Cerebellar cortex (tissue), 1 donor: ENCODE measurements at regions not wholly inside any gene's neighbourhood (a gene's known extent, or its start where the extent isn't known, plus 50 kb on each side); places are given as distances from the start of the nearest gene placed in this dataset.
"Not testable (repeated sequence)": the region's sequence is repeated elsewhere in the genome, so short reads cannot be mapped to it uniquely, and the experiment has no call there.

Source experiments
- DNase-seq: peaks from one replicate; pipeline ENCODE4 v3.0.0-alpha.2; 2015; ENCODE audit warnings: low spot score

GRCh38 chr18:51248685-51249084, 51.2 kb upstream of the MEX3C start:
- DNase-seq, result no peak

GRCh38 chr18:51250006-51250405, 52.5 kb upstream of the MEX3C start:
- no peak for DNase-seq

- DNase-seq, result no peak
Measured at GRCh38 chr18:51250458-51251024, 53.1 kb upstream of the MEX3C start.

- no peak for DNase-seq
Measured at GRCh38 chr18:51251625-51252024, 54.1 kb upstream of the MEX3C start.

DNA sequence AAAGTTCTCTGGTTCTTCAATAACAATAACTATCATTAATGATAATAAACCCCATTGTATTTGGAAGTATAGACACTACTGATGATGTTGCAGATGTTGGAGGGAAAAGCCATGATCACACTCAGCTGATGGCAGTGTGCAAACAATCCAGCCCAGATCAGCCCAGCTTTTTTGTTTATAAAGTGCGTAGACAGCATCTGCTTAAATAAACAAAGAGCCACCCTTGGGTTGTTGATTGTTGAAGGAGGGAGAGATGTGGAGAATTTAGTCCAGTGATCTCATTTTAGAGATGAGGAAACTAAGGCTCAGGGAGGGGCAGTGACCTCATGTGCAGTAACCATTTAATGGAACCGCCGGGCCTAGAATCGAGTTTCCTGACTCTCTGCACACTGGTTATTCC, 56.0 kb upstream of the MEX3C start:
- no peak for DNase-seq

GRCh38 chr18:51255693-51256092, 58.2 kb upstream of the MEX3C start:
- no peak for DNase-seq

GRCh38 chr18:51257150-51257549, 59.7 kb upstream of the MEX3C start:
- DNase-seq, result no peak

DNA sequence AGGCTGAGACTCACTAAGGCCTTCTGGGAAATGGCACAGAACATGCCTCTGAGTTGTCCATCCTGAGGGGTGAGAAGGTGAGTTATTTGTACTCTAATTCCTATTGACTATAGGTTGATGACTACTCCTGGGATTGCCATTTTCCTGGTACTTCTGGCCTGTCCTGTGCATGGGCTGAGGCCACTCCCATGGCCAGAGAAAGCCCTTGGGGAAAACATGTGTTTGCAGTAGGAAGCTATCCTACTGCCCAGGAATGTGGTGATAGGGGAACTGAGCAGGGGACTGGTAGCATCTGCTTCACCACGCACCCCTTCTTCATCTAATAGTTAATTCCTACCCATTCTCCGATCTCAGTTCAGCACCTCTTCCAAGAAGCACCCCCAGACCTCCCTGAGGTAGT, 62.6 kb upstream of the MEX3C start:
- no peak for DNase-seq

- DNase-seq, result not testable (repeated sequence)
Measured at GRCh38 chr18:51266077-51266476, 68.6 kb upstream of the MEX3C start.

GRCh38 chr18:51266773-51267172, 69.3 kb upstream of the MEX3C start:
- no peak for DNase-seq

- DNase-seq, result no peak
Measured at GRCh38 chr18:51273437-51273836, 76.0 kb upstream of the MEX3C start.

- DNase-seq, result peak; percentile 5
Measured at GRCh38 chr18:51275712-51276476, 78.4 kb upstream of the MEX3C start.

- peak; percentile 29 for DNase-seq
Measured at GRCh38 chr18:51278045-51278649, 80.7 kb upstream of the MEX3C start.

- DNase-seq, result no peak
Measured at GRCh38 chr18:51279367-51279984, 82.0 kb upstream of the MEX3C start.

DNA sequence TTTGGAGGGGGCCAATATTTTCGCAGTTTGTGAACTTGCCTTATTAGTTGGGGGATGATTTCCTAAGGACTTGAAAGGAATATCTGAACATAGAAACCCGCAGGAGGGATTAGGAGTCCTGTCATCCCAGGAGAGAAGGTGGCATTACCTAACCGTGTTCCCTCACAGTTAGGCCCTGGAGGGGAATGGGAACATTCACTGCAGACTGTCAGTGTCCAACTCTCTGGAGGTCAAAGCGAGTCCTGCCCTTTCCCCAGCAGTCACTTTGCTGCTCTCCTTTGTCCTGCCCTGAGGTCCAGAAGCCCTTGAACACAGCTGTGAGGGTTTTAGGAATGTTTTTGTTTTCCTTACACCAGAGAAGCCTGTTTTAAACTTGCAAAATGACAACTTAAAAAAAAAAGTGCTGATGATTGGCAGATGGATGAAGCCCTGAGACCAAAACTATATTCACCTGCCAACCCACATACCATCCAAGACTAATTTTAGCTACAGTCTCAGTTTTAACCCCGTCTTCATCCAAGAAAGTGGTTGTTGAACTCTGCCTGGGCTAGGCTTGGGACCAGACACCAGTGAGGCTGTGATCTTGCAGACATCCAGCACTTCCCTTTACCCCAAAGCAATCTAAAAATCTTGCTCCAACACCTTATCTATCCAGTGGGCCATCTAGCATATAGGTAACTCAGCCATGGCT, 90.5 kb upstream of the MEX3C start:
- no peak for DNase-seq

- DNase-seq, result no peak
Measured at GRCh38 chr18:51288582-51288981, 91.1 kb upstream of the MEX3C start.

- no peak for DNase-seq
Measured at GRCh38 chr18:51290860-51291259, 93.4 kb upstream of the MEX3C start.

DNA sequence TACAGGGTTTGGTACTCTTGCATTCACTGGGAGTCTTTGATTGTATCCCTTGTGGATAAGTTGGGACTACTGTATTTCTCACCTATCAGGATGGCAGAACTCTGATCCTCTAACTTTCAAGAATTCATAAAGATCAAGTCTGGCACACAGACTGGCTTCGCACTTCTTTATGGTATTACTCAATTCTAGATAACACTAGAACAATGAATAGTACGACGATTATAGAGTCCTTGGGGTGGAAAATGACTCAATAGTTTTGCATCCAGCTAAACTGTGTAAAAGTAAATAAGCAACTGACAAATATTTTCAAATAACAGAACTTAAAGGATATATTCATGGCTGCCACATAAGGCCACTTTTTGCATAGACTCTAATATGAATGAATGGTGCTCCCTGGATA, 103.4 kb upstream of the MEX3C start:
- no peak for DNase-seq

GRCh38 chr18:51301376-51301775, 103.9 kb upstream of the MEX3C start:
- no peak for DNase-seq

DNA sequence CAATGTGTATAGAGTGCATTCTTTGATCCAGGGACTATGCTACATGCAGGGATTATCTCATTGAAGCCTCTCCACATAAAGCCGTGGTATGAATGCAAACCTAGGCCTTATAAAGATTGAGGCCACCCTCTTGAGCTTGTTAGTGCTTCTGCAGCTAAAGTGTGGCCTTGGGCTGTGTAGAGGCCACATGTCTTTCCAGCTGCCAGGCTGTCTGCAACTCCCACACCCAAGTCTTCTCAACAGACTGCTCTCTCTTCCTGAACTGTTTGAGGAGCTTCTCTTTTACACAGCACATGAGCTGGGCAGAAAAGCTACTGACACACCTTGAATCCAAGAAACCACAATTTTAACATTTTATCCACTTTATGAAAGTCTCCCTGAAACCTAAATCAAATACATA, 119.2 kb upstream of the MEX3C start:
- DNase-seq, result no peak

GRCh38 chr18:51321696-51322095, 124.2 kb upstream of the MEX3C start:
- DNase-seq, result no peak

- no peak for DNase-seq
Measured at GRCh38 chr18:51323961-51324360, 126.5 kb upstream of the MEX3C start.

DNA sequence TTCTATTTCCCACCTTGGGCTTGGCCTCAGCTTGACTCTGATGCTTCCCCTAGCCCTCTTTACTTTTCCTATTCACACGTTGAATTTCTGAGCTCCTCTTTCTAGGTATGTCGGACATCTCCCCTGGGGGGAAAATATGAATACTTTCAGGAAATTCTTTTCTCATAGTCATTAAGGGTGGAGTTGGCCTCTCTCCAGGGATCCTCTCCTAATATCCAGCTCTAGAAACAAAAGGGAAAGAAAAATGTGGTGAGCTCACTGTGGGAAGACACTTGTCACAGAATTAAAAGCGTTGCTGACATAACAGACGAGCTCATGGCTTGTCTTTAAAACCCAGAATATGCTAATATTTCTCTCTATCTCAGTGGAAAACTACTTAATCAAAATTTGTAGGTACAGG, 132.7 kb upstream of the MEX3C start:
- DNase-seq, result no peak
